ENCODE measurements at regions not wholly inside any gene's neighbourhood (a gene's known extent, or its start where the extent isn't known, plus 50 kb on each side); places are given as distances from the start of the nearest gene placed in this dataset.

GRCh38 chr16:5882087-5882640 is 784.6 kb upstream of the EEF2KMT start:
- H3K9me3 ChIP-seq = no peaks in the 10 kb centered on the region
- H3K4me3 ChIP-seq = no peak overlapping the region
- H3K27me3 ChIP-seq = no peaks in the 10 kb centered on the region
- H3K36me3 ChIP-seq = no peaks in the 10 kb centered on the region
- DNase-seq (ENCODE audit: low spot score) = no peak
- no peak for TF ChIP-seq CTCF (IDR thresholded peaks at IDR 0.05)
- H3K27ac ChIP-seq = no peak overlapping the region
- no peaks in the 10 kb centered on the region for H3K4me1 ChIP-seq

DNA sequence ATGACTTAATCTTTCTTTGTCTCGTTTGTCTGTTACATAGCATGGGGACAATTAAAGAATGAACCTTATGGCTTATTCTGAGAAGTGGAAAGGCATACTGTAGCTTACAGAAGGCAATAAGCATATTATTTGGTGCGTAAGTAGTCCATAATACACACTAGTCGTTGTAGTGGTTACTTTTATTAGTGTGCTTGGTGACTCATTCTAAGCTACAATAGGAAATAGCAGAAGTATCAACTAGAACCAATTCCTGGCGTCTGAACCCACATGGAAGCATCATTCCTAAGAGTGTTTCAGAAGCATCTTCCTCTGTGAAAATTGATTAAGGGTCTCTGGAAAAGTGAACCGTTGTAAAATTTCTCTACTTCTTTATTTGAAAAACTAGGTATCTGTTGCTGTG is 777.8 kb upstream of the EEF2KMT start:
- Histone ChIP-seq H3K27ac (no peak overlapping the region), H3K9me3 (no peaks in the 10 kb centered on the region), H3K4me3 (no peak overlapping the region), H3K4me1 (no peaks in the 10 kb centered on the region), H3K36me3 (no peaks in the 10 kb centered on the region), H3K27me3 (no peaks in the 10 kb centered on the region)
- TF ChIP-seq CTCF (IDR thresholded peaks at IDR 0.05) = no peak
- no peak for DNase-seq (ENCODE audit: low spot score)

- Histone ChIP-seq H3K27me3 (no peaks in the 10 kb centered on the region), H3K4me3 (no peak overlapping the region), H3K4me1 (no peaks in the 10 kb centered on the region), H3K27ac (no peak overlapping the region), H3K9me3 (no peaks in the 10 kb centered on the region), H3K36me3 (no peaks in the 10 kb centered on the region)
- no peak for TF ChIP-seq CTCF (IDR thresholded peaks at IDR 0.05)
- DNase-seq (ENCODE audit: low spot score) = no peak
Measured at GRCh38 chr16:5874899-5875298, 777.3 kb upstream of the EEF2KMT start.

- Histone ChIP-seq H3K27me3 (no peaks in the 10 kb centered on the region), H3K27ac (no peak overlapping the region), H3K36me3 (no peaks in the 10 kb centered on the region), H3K9me3 (no peaks in the 10 kb centered on the region), H3K4me3 (no peak overlapping the region), H3K4me1 (no peaks in the 10 kb centered on the region)
- TF ChIP-seq CTCF (IDR thresholded peaks at IDR 0.05) = no peak
- no peak for DNase-seq (ENCODE audit: low spot score)
Measured at GRCh38 chr16:5873221-5873620, 775.6 kb upstream of the EEF2KMT start.

GRCh38 chr16:5870886-5871691 is 773.5 kb upstream of the EEF2KMT start:
- H3K27ac ChIP-seq = no peak overlapping the region
- TF ChIP-seq CTCF (IDR thresholded peaks at IDR 0.05) = no peak
- no peak for DNase-seq (ENCODE audit: low spot score)
- H3K36me3 ChIP-seq = no peaks in the 10 kb centered on the region
- no peak overlapping the region for H3K4me3 ChIP-seq
- no peaks in the 10 kb centered on the region for H3K4me1 ChIP-seq
- H3K27me3 ChIP-seq = no peaks in the 10 kb centered on the region
- H3K9me3 ChIP-seq = no peaks in the 10 kb centered on the region

Data from right atrium auricular region (tissue), 2 donors.